HCT116 (cell line): ENCODE measurements at regions not wholly inside any gene's neighbourhood (a gene's known extent, or its start where the extent isn't known, plus 50 kb on each side); places are given as distances from the start of the nearest gene placed in this dataset.

ENCODE experiments used
- EZH2 ChIP-seq: fragments of 200-600 bp; sonication (generic); IDR thresholded peaks from 2 replicates; pipeline ENCODE4 v1.6.1; 2017; ENCODE audit warnings: antibody characterized with exemption, mixed run types
- EZH2phosphoT487 ChIP-seq: fragments of 200-600 bp; IDR thresholded peaks from 2 replicates; pipeline ENCODE4 v1.6.1; 2018; ENCODE audit warnings: antibody characterized with exemption, borderline replicate concordance
- FOSL1 ChIP-seq: IDR thresholded peaks from 2 replicates; pipeline ENCODE4 v1.6.1; 2012; ENCODE audit warnings: low read depth
- ZNF274 ChIP-seq: fragments of 200-500 bp; sonication (Bioruptor generic); IDR thresholded peaks from 2 replicates; pipeline ENCODE4 v1.6.1; 2014; ENCODE audit warnings: mild to moderate bottlenecking, low read depth, low read length, inconsistent platforms
- TF ChIP-seq, protein P1 (sequence below), 3 experiments: fragments of 200-600 bp in 1 of 3; sonication (generic) in 1 of 3; IDR thresholded peaks in 2 of 3; conservative IDR thresholded peaks in 1 of 3; 2 replicates each; pipeline ENCODE4 v1.5.1; 2012 to 2017; ENCODE audit warnings: low read depth in 2 of 3, low read length in 2 of 3, antibody characterized with exemption in 1 of 3, borderline replicate concordance in 1 of 3, control low read depth in 1 of 3, mild to moderate bottlenecking in 1 of 3, mixed read lengths in 1 of 3, mixed run types in 1 of 3, moderate library complexity in 1 of 3; ENCODE audit not compliant: insufficient read depth in 1 of 3
- TF ChIP-seq, protein P2 (sequence below): IDR thresholded peaks from 2 replicates; pipeline ENCODE4 v1.6.1; 2012
- TF ChIP-seq, protein P3 (sequence below): IDR thresholded peaks from 2 replicates; pipeline ENCODE4 v1.6.1; 2011; ENCODE audit warnings: mild to moderate bottlenecking, low read length, moderate library complexity; ENCODE audit not compliant: insufficient replicate concordance; ENCODE audit errors: extremely low read depth

DNA sequence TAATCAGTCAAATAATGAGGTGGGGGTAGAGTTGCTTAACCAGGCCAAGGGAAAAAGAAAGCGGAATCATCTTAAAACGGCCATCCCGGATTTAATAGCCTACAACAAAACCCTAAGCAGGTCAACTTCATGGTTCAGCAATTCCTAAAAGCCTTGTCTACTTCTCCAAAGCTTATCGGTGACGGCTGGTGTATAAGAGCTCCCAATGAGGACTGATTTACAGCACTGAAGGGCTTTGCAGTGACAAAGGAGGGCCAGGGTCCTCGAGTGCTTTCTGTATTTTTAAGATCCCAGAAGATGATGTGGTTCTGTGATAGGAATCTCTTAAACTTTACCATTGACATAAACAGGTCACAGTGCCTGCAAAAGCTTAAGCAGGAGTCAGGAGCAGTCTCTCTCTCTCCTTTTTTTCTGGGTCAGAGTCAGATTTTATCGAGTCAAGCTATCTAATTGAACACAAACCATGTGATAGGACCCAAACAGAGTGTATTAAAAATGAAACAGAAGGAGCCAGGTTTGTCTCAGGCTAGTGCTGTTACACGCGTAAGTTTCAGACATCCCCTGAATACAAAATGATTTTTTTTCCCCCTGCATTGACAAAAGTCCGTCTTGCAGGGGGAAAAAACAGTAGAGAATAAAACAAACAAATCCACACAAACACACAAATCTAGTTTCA, 663.6 kb upstream of the ZNF608 start:
- TF ChIP-seq EZH2phosphoT487 (no peak), EZH2 (no peak), ZNF274 (no peak), FOSL1 (no peak)
- TF ChIP-seq, protein P1, sequence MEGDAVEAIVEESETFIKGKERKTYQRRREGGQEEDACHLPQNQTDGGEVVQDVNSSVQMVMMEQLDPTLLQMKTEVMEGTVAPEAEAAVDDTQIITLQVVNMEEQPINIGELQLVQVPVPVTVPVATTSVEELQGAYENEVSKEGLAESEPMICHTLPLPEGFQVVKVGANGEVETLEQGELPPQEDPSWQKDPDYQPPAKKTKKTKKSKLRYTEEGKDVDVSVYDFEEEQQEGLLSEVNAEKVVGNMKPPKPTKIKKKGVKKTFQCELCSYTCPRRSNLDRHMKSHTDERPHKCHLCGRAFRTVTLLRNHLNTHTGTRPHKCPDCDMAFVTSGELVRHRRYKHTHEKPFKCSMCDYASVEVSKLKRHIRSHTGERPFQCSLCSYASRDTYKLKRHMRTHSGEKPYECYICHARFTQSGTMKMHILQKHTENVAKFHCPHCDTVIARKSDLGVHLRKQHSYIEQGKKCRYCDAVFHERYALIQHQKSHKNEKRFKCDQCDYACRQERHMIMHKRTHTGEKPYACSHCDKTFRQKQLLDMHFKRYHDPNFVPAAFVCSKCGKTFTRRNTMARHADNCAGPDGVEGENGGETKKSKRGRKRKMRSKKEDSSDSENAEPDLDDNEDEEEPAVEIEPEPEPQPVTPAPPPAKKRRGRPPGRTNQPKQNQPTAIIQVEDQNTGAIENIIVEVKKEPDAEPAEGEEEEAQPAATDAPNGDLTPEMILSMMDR (IDR thresholded peaks at IDR 0.05 in 2 of 3, conservative IDR thresholded peaks at IDR 0.05 in 1 of 3; ENCODE audit: borderline replicate concordance in 1 of 3, insufficient read depth in 1 of 3, low read depth in 2 of 3, low read length in 2 of 3) = no peak
- TF ChIP-seq, protein P2, sequence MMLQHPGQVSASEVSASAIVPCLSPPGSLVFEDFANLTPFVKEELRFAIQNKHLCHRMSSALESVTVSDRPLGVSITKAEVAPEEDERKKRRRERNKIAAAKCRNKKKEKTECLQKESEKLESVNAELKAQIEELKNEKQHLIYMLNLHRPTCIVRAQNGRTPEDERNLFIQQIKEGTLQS = no peak
- TF ChIP-seq, protein P3, sequence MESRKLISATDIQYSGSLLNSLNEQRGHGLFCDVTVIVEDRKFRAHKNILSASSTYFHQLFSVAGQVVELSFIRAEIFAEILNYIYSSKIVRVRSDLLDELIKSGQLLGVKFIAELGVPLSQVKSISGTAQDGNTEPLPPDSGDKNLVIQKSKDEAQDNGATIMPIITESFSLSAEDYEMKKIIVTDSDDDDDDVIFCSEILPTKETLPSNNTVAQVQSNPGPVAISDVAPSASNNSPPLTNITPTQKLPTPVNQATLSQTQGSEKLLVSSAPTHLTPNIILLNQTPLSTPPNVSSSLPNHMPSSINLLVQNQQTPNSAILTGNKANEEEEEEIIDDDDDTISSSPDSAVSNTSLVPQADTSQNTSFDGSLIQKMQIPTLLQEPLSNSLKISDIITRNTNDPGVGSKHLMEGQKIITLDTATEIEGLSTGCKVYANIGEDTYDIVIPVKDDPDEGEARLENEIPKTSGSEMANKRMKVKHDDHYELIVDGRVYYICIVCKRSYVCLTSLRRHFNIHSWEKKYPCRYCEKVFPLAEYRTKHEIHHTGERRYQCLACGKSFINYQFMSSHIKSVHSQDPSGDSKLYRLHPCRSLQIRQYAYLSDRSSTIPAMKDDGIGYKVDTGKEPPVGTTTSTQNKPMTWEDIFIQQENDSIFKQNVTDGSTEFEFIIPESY = no peak
